ENCODE measurements at regions not wholly inside any gene's neighbourhood (a gene's known extent, or its start where the extent isn't known, plus 50 kb on each side); places are given as distances from the start of the nearest gene placed in this dataset.

- WGBS, 2 experiments (ENCODE audit: extremely low coverage in 1 of 2, insufficient coverage in 1 of 2, insufficient read length in 1 of 2, insufficient replicate concordance in 2 of 2, low coverage in 1 of 2, low lambda C conversion rate in 2 of 2, missing lambda C conversion rate in 1 of 2) = 90% methylated on average over 12 of the region's 12 CpGs; no CpG with 5 or more reads in 1 of the 2 experiments
- DNase-seq (ENCODE audit: low read depth in 1 of 2, low spot score in 2 of 2) = no peak
- ChIA-PET CTCF (ENCODE audit: partially characterized antibody) (interaction anchor here (4.9 kb wide), 1 partner anchor 11 kb away, joined by 29 read pairs; no protein-coding TSS in a partner anchor), POLR2A (ENCODE audit: partially characterized antibody) (no interaction called here)
- Histone ChIP-seq H3K14ac (ENCODE audit: insufficient read length) (no peak overlapping the region), H3K79me1 (ENCODE audit: low read depth, low read length) (no peaks in the 10 kb centered on the region), H2BK20ac (ENCODE audit: low read length) (no peak overlapping the region), H4K20me1 (replicated peaks in 1 of 2; ENCODE audit: control insufficient read depth in 1 of 2, insufficient read depth in 2 of 2, low read length in 2 of 2) (no peaks in the 10 kb centered on the region), H2BK15ac (ENCODE audit: low read length) (no peak overlapping the region), H3K79me2 (ENCODE audit: control insufficient read depth in 1 of 2, insufficient read depth in 2 of 2, low read length in 2 of 2) (no peaks in the 10 kb centered on the region), H4K5ac (ENCODE audit: insufficient read length, low read depth, low read length) (no peak overlapping the region), H3K23me2 (ENCODE audit: low read depth, low read length) (no peaks in the 10 kb centered on the region), H3K27me3 (replicated peaks in 1 of 4; ENCODE audit: control insufficient read depth in 3 of 4, extremely low read depth in 1 of 4, insufficient read depth in 3 of 4, low read length in 3 of 4) (no peaks in the 10 kb centered on the region), H3K23ac (ENCODE audit: insufficient read length) (no peak overlapping the region), H3K27ac (ENCODE audit: low read depth, low read length) (no peak overlapping the region), H3K4me3 (ENCODE audit: extremely low read depth in 1 of 4, insufficient read depth in 2 of 4, low read depth in 3 of 4, low read length in 4 of 4) (no peak overlapping the region), H2BK120ac (replicated peaks; ENCODE audit: low read depth, low read length) (no peak overlapping the region), H3K56ac (replicated peaks; ENCODE audit: insufficient read length, low read depth, low read length) (no peak overlapping the region), H3K9ac (replicated peaks in 1 of 4; ENCODE audit: extremely low read depth in 1 of 4, low read depth in 3 of 4, low read length in 3 of 4) (no peak overlapping the region), H2BK5ac (ENCODE audit: low read depth, low read length) (no peak overlapping the region), H3K18ac (ENCODE audit: extremely low read depth, low read length) (no peak overlapping the region), H3K9me3 (ENCODE audit: insufficient read depth in 2 of 2, low read depth in 1 of 2, low read length in 1 of 2) (no peaks in the 10 kb centered on the region), H3K4ac (replicated peaks; ENCODE audit: insufficient read length, low read depth, low read length) (no peak overlapping the region), H2AFZ (ENCODE audit: low read length) (no peak overlapping the region), H3K36me3 (ENCODE audit: control insufficient read depth in 2 of 4, insufficient read depth in 4 of 4, low read length in 3 of 4) (no peaks in the 10 kb centered on the region), H2AK5ac (ENCODE audit: low read depth, low read length) (no peak overlapping the region), H2BK12ac (ENCODE audit: low read depth, low read length) (no peak overlapping the region), H4K91ac (replicated peaks; ENCODE audit: insufficient read length, low read length) (no peak overlapping the region), H3K4me2 (ENCODE audit: insufficient read depth in 1 of 2, low read depth in 2 of 2, low read length in 2 of 2) (no peak overlapping the region), H3K4me1 (replicated peaks in 1 of 4; ENCODE audit: control insufficient read depth in 3 of 4, insufficient read depth in 4 of 4, low read length in 3 of 4) (no peaks in the 10 kb centered on the region; a peak in 1 of 7 replicates), H4K8ac (ENCODE audit: extremely low read depth, insufficient read depth, low read length) (no peak overlapping the region)
- FAIRE-seq = no peak
- TF ChIP-seq CTCF (IDR thresholded peaks at IDR 0.05; ENCODE audit: control extremely low read depth in 1 of 3, insufficient read depth in 1 of 3, low read depth in 1 of 3, low read length in 3 of 3) (no peak), CHD2 (IDR thresholded peaks at IDR 0.05; ENCODE audit: low read length) (no peak), ATF2 (IDR thresholded peaks at IDR 0.05; ENCODE audit: low read length) (no peak), CBX5 (IDR thresholded peaks at IDR 0.05; ENCODE audit: low read depth, low read length) (no peak), KDM4A (IDR thresholded peaks at IDR 0.05; ENCODE audit: low read depth, low read length, severe bottlenecking) (no peak), GTF2F1 (IDR thresholded peaks at IDR 0.05; ENCODE audit: borderline replicate concordance, low read depth, low read length) (no peak), SIRT6 (IDR thresholded peaks at IDR 0.05; ENCODE audit: low read length) (no peak), BCL11A (IDR thresholded peaks at IDR 0.05; ENCODE audit: low read depth in 2 of 2, low read length in 2 of 2) (no peak), FOSL1 (IDR thresholded peaks at IDR 0.05; ENCODE audit: insufficient read depth, low read depth, low read length) (no peak), JUND (IDR thresholded peaks at IDR 0.05; ENCODE audit: low read length) (no peak)
Measured at GRCh38 chr15:77897896-77898406, 179.6 kb downstream of the TBC1D2B start.

All from H1 (cell line).